Lung (tissue), 11 donors: ENCODE measurements at regions not wholly inside any gene's neighbourhood (a gene's known extent, or its start where the extent isn't known, plus 50 kb on each side); places are given as distances from the start of the nearest gene placed in this dataset.

Experiments
- ATAC-seq: fragments of 200-7000 bp; cut with Tn5 transposase; one replicate; pipeline ENCODE4 v1.9.1; 2020; ENCODE audit warnings: moderate number of reproducible peaks; ENCODE audit not compliant: insufficient read depth, low FRiP score
- DNase-seq, 3 donors: peaks; one replicate each; pipeline ENCODE4 v3.0.0-alpha.2; 2013 to 2017
- H3K27ac ChIP-seq, 2 donors: one replicate each; pipeline ENCODE4 v1.5.1; 2013; ENCODE audit warnings: mild to moderate bottlenecking in 2 of 2, moderate library complexity in 2 of 2, control low read depth in 1 of 2, inconsistent platforms in 1 of 2, low read depth in 1 of 2, low read length in 1 of 2
- H3K27me3 ChIP-seq, 3 donors: one replicate each; pipeline ENCODE4 v1.5.1; 2013; ENCODE audit warnings: low read length in 2 of 3; ENCODE audit not compliant: control insufficient read depth in 3 of 3, insufficient read depth in 3 of 3
- H3K36me3 ChIP-seq, 4 donors: one replicate each; pipeline ENCODE4 v1.5.1; 2013; ENCODE audit warnings: low read length in 4 of 4, mild to moderate bottlenecking in 1 of 4, moderate library complexity in 1 of 4; ENCODE audit not compliant: control insufficient read depth in 4 of 4, insufficient read depth in 4 of 4
- H3K4me1 ChIP-seq, 5 donors: one replicate each; pipeline ENCODE4 v1.5.1; 2013; ENCODE audit warnings: low read length in 5 of 5, mild to moderate bottlenecking in 2 of 5, moderate library complexity in 1 of 5; ENCODE audit not compliant: control insufficient read depth in 5 of 5, insufficient read depth in 5 of 5
- H3K4me3 ChIP-seq: one replicate; pipeline ENCODE4 v1.5.1; 2013; ENCODE audit warnings: mild to moderate bottlenecking, control low read depth, moderate library complexity
- H3K9ac ChIP-seq, 2 donors: one replicate each; pipeline ENCODE4 v1.5.1; 2013; ENCODE audit warnings: low read length in 2 of 2, control low read depth in 1 of 2; ENCODE audit not compliant: insufficient read depth in 1 of 2
- H3K9me3 ChIP-seq, 4 donors: one replicate each; pipeline ENCODE4 v1.5.1; 2013; ENCODE audit warnings: low read length in 3 of 4, mild to moderate bottlenecking in 1 of 4, moderate library complexity in 1 of 4; ENCODE audit not compliant: control insufficient read depth in 4 of 4, insufficient read depth in 3 of 4
- CTCF ChIP-seq: IDR thresholded peaks from 2 replicates; pipeline ENCODE4 v1.5.1; 2012; ENCODE audit warnings: mild to moderate bottlenecking; ENCODE audit errors: control extremely low read depth, extremely low read depth
- WGBS, 2 donors: extraction: QIAGEN DNeasy Blood & Tissue Kit; methylation state at CpG; one replicate each; pipeline ENCODE4 v1.1.7; 2013; 5-methylcytosine and 5-hydroxymethylcytosine counted together
- donor health status: control.
- donor health status: control.
- donor health status: Bipolar disorder and iron deficiency.
- donor health status: healthy.
- donor health status: DM: yes; HTN: yes; CAD: no.

GRCh38 chr10:107984581-107984980 is 820.1 kb upstream of the SORCS1 start:
- H3K27me3 ChIP-seq, result no peaks in the 10 kb centered on the region
- WGBS, 2 donors, result 80 to 94% methylated on average over 3 of the region's 3 CpGs
- no peaks in the 10 kb centered on the region for H3K36me3 ChIP-seq
- H3K27ac ChIP-seq, result no peak overlapping the region
- no peaks in the 10 kb centered on the region for H3K4me1 ChIP-seq
- H3K9me3 ChIP-seq, result no peaks in the 10 kb centered on the region
- TF ChIP-seq CTCF, result no peak
- ATAC-seq (no peak), DNase-seq (no peak)
- H3K9ac ChIP-seq, result no peak overlapping the region
- no peak overlapping the region for H3K4me3 ChIP-seq

DNA sequence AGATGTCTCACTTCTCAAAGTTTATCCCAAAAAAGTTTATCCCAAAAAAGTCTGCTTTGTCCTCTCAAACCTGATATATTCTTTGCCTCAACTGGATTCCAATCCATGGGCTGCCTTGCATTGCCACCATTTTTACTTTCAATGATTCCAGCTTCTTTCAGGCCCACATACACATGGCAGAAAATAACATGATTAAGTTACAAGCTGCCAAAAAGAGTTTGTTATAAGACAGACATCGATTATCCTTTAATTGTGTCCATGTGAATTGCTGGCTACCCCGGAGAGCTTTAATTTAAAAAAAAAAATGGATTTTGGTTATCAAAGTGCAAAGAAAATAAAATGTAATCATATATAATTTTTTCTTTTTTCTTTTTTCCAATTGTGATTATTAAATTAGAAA is 819.6 kb upstream of the SORCS1 start:
- no peak overlapping the region for H3K9ac ChIP-seq
- no peaks in the 10 kb centered on the region for H3K4me1 ChIP-seq
- ATAC-seq (no peak), DNase-seq (no peak)
- no peaks in the 10 kb centered on the region for H3K9me3 ChIP-seq
- no peak for TF ChIP-seq CTCF
- H3K36me3 ChIP-seq, result no peaks in the 10 kb centered on the region
- no peak overlapping the region for H3K4me3 ChIP-seq
- no peak overlapping the region for H3K27ac ChIP-seq
- no peaks in the 10 kb centered on the region for H3K27me3 ChIP-seq
- WGBS, 2 donors, result 79 to 93% methylated on average over 2 of the region's 2 CpGs

- no peak for ATAC-seq
- no peaks in the 10 kb centered on the region for H3K27me3 ChIP-seq
- 91 to 93% methylated on average over 5 of the region's 5 CpGs for WGBS, 2 donors
These were observed 813.9 kb upstream of the SORCS1 start for GRCh38 chr10:107978455-107978854.

More at GRCh38 chr10:107978455-107978854, 813.9 kb upstream of the SORCS1 start:
- no peak overlapping the region for H3K4me3 ChIP-seq
- peaks cover 0 to under 1% (median 0%) of the 10 kb centered on the region in 4 donors for H3K9me3 ChIP-seq
- no peak overlapping the region for H3K9ac ChIP-seq
- H3K4me1 ChIP-seq, result no peaks in the 10 kb centered on the region
- no peak for DNase-seq
- TF ChIP-seq CTCF, result no peak
- H3K27ac ChIP-seq, result no peak overlapping the region
- H3K36me3 ChIP-seq, result no peaks in the 10 kb centered on the region
